ENCODE measurements at regions not wholly inside any gene's neighbourhood (a gene's known extent, or its start where the extent isn't known, plus 50 kb on each side); places are given as distances from the start of the nearest gene placed in this dataset.

- TF ChIP-seq POLR2A (IDR thresholded peaks at IDR 0.05; ENCODE audit: low read depth, low read length), result no peak
- DNase-seq (ENCODE audit: insufficient read length, low spot score) (no peak), FAIRE-seq (no peak)
Measured at GRCh38 chr4:146029147-146029546, 90.5 kb upstream of the ZNF827 start.

GRCh38 chr4:146027761-146028160, 89.1 kb upstream of the ZNF827 start:
- no peak for FAIRE-seq
- TF ChIP-seq POLR2A (IDR thresholded peaks at IDR 0.05; ENCODE audit: low read depth, low read length), result no peak

GRCh38 chr4:146023334-146023967, 84.8 kb upstream of the ZNF827 start:
- FAIRE-seq (no peak), DNase-seq (ENCODE audit: insufficient read length, low spot score) (no peak)
- TF ChIP-seq POLR2A (IDR thresholded peaks at IDR 0.05; ENCODE audit: low read depth, low read length), result no peak

More at GRCh38 chr4:146027761-146028160, 89.1 kb upstream of the ZNF827 start:
- DNase-seq (ENCODE audit: insufficient read length, low spot score), result no peak

GRCh38 chr4:146022541-146022940, 83.9 kb upstream of the ZNF827 start:
- FAIRE-seq (no peak), DNase-seq (ENCODE audit: insufficient read length, low spot score) (no peak)
- TF ChIP-seq POLR2A (IDR thresholded peaks at IDR 0.05; ENCODE audit: low read depth, low read length), result no peak

- TF ChIP-seq POLR2A (IDR thresholded peaks at IDR 0.05; ENCODE audit: low read depth, low read length), result no peak
- no peak for FAIRE-seq
- no peak for DNase-seq (ENCODE audit: insufficient read length, low spot score)
Measured at GRCh38 chr4:146018247-146018646, 79.6 kb upstream of the ZNF827 start.

- FAIRE-seq, result no peak
- no peak for TF ChIP-seq POLR2A (IDR thresholded peaks at IDR 0.05; ENCODE audit: low read depth, low read length)
Measured at GRCh38 chr4:146004730-146005129, 66.1 kb upstream of the ZNF827 start.

GRCh38 chr4:145988628-145989027, 50.0 kb upstream of the ZNF827 start:
- FAIRE-seq (no peak), DNase-seq (ENCODE audit: insufficient read length, low spot score) (no peak)
- TF ChIP-seq POLR2A (IDR thresholded peaks at IDR 0.05; ENCODE audit: low read depth, low read length), result no peak

More at GRCh38 chr4:146004730-146005129, 66.1 kb upstream of the ZNF827 start:
- DNase-seq (ENCODE audit: insufficient read length, low spot score), result no peak

Data from H54 (cell line).